ENCODE measurements at regions not wholly inside any gene's neighbourhood (a gene's known extent, or its start where the extent isn't known, plus 50 kb on each side); places are given as distances from the start of the nearest gene placed in this dataset.

DNA sequence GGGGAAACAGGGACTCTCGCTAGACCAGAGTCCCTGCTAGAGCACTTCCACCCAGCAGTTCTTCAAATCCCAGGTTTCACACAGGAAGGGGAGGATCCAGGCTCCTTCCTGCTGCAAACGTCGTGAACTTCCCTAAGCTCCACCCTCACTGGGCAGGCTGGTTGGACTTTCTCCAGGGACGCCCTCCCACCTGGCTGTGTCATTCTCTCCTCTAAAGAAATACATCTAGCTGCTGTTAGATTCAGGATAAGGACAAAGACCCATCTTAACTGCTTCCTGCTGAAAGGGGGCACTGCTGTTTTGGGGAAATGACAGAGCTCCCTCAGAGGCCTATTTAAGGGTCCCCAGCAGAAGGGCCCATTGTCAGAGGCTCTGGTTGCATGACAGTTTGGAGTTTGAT, 230.7 kb downstream of the SEMA6A start:
- TF ChIP-seq, protein P1, sequence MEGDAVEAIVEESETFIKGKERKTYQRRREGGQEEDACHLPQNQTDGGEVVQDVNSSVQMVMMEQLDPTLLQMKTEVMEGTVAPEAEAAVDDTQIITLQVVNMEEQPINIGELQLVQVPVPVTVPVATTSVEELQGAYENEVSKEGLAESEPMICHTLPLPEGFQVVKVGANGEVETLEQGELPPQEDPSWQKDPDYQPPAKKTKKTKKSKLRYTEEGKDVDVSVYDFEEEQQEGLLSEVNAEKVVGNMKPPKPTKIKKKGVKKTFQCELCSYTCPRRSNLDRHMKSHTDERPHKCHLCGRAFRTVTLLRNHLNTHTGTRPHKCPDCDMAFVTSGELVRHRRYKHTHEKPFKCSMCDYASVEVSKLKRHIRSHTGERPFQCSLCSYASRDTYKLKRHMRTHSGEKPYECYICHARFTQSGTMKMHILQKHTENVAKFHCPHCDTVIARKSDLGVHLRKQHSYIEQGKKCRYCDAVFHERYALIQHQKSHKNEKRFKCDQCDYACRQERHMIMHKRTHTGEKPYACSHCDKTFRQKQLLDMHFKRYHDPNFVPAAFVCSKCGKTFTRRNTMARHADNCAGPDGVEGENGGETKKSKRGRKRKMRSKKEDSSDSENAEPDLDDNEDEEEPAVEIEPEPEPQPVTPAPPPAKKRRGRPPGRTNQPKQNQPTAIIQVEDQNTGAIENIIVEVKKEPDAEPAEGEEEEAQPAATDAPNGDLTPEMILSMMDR (IDR thresholded peaks at IDR 0.05) = no peak
- TF ChIP-seq POLR2AphosphoS5 (IDR thresholded peaks at IDR 0.05) = no peak

All from esophagus muscularis mucosa (tissue), 3 donors.